Mesenchymal stem cell (in vitro differentiated cells and primary cell): ENCODE measurements at regions not wholly inside any gene's neighbourhood (a gene's known extent, or its start where the extent isn't known, plus 50 kb on each side); places are given as distances from the start of the nearest gene placed in this dataset.

ENCODE experiments used
- DNase-seq: peaks from one replicate; pipeline ENCODE4 v3.0.0-alpha.2; 2013
- H2AFZ ChIP-seq: one replicate; pipeline ENCODE4 v1.6.1; 2013; ENCODE audit warnings: low read depth, mild to moderate bottlenecking, control low read depth, inconsistent platforms, low read length, moderate library complexity
- H2AK5ac ChIP-seq: 2 replicates; pipeline ENCODE4 v1.6.1; 2013; ENCODE audit warnings: low read length, moderate library complexity, mild to moderate bottlenecking, inconsistent platforms; ENCODE audit not compliant: severe bottlenecking
- H2BK120ac ChIP-seq: one replicate; pipeline ENCODE4 v1.6.1; 2013; ENCODE audit warnings: low read depth, mild to moderate bottlenecking, inconsistent platforms, low read length, moderate library complexity
- H2BK12ac ChIP-seq, 2 experiments: one replicate each; pipeline ENCODE4 v1.6.1; 2013; ENCODE audit warnings: inconsistent platforms in 2 of 2, low read length in 2 of 2, mild to moderate bottlenecking in 2 of 2, moderate library complexity in 2 of 2, control low read depth in 1 of 2
- H2BK15ac ChIP-seq: one replicate; pipeline ENCODE4 v1.6.1; 2013; ENCODE audit warnings: mild to moderate bottlenecking, low read depth, inconsistent platforms; ENCODE audit not compliant: poor library complexity, severe bottlenecking
- H2BK5ac ChIP-seq: 2 replicates; pipeline ENCODE4 v1.6.1; 2013; ENCODE audit warnings: low read depth, mild to moderate bottlenecking, low read length, control low read depth, inconsistent platforms; ENCODE audit not compliant: poor library complexity, severe bottlenecking
- H3K14ac ChIP-seq, 2 experiments: one replicate each; pipeline ENCODE4 v1.6.1; 2013; ENCODE audit warnings: inconsistent platforms in 2 of 2, low read length in 2 of 2, control low read depth in 1 of 2, mild to moderate bottlenecking in 1 of 2, moderate library complexity in 1 of 2
- H3K18ac ChIP-seq, 2 experiments: one replicate each; pipeline ENCODE4 v1.6.1; 2013; ENCODE audit warnings: inconsistent platforms in 2 of 2, low read length in 2 of 2, control low read depth in 1 of 2, low read depth in 1 of 2, mild to moderate bottlenecking in 1 of 2
- H3K23ac ChIP-seq, 2 experiments: one replicate each; pipeline ENCODE4 v1.6.1; 2013; ENCODE audit warnings: inconsistent platforms in 2 of 2, low read length in 2 of 2, mild to moderate bottlenecking in 2 of 2, moderate library complexity in 2 of 2, control low read depth in 1 of 2
- H3K27ac ChIP-seq: 2 replicates; pipeline ENCODE4 v1.5.1; 2013; ENCODE audit warnings: mild to moderate bottlenecking, moderate library complexity, low read length, control low read depth, inconsistent platforms; ENCODE audit not compliant: poor library complexity, severe bottlenecking
- H3K27me3 ChIP-seq, 2 experiments: 2 replicates each; pipeline versions ENCODE4 v1.6.1 to v1.7.0; 2013; ENCODE audit warnings: low read length in 2 of 2, mild to moderate bottlenecking in 2 of 2, moderate library complexity in 2 of 2, control low read depth in 1 of 2, inconsistent platforms in 1 of 2; ENCODE audit not compliant: control insufficient read depth in 1 of 2, insufficient read depth in 1 of 2
- H3K36me3 ChIP-seq, 2 experiments: 2 replicates each; pipeline versions ENCODE4 v1.6.1 to v1.7.0; 2013; ENCODE audit warnings: low read length in 2 of 2, control low read depth in 1 of 2, inconsistent platforms in 1 of 2, low read depth in 1 of 2, mild to moderate bottlenecking in 1 of 2; ENCODE audit not compliant: insufficient read depth in 2 of 2, control insufficient read depth in 1 of 2
- H3K4ac ChIP-seq, 2 experiments: one replicate each; pipeline ENCODE4 v1.6.1; 2013; ENCODE audit warnings: inconsistent platforms in 2 of 2, low read length in 2 of 2, mild to moderate bottlenecking in 2 of 2, moderate library complexity in 2 of 2, control low read depth in 1 of 2, low read depth in 1 of 2
- H3K4me1 ChIP-seq: 2 replicates; pipeline ENCODE4 v1.6.1; 2013; ENCODE audit warnings: low read depth, low read length, control low read depth; ENCODE audit not compliant: control insufficient read depth, insufficient read depth
- H3K4me2 ChIP-seq: 2 replicates; pipeline ENCODE4 v1.6.1; 2013; ENCODE audit warnings: low read length, mild to moderate bottlenecking, inconsistent platforms; ENCODE audit not compliant: poor library complexity, severe bottlenecking
- H3K4me3 ChIP-seq, 2 experiments: 2 replicates each; pipeline versions ENCODE4 v1.5.1 to v1.7.0; 2013; ENCODE audit warnings: low read length in 2 of 2, mild to moderate bottlenecking in 2 of 2, control low read depth in 1 of 2, low read depth in 1 of 2; ENCODE audit not compliant: insufficient read depth in 1 of 2
- H3K79me1 ChIP-seq: replicated peaks from 2 replicates; pipeline ENCODE4 v1.6.1; 2013; ENCODE audit warnings: mild to moderate bottlenecking, control low read depth, low read length, inconsistent platforms; ENCODE audit not compliant: poor library complexity, severe bottlenecking
- H3K9ac ChIP-seq: 2 replicates; pipeline ENCODE4 v1.7.0; 2013; ENCODE audit warnings: mild to moderate bottlenecking, low read length, moderate library complexity
- H3K9me3 ChIP-seq: 2 replicates; pipeline ENCODE4 v1.7.0; 2013; ENCODE audit warnings: mild to moderate bottlenecking, low read length; ENCODE audit not compliant: control insufficient read depth
- H4K8ac ChIP-seq: one replicate; pipeline ENCODE4 v1.6.1; 2013; ENCODE audit warnings: inconsistent platforms, mild to moderate bottlenecking, low read length, moderate library complexity
- H4K91ac ChIP-seq: one replicate; pipeline ENCODE4 v1.6.1; 2013; ENCODE audit warnings: mild to moderate bottlenecking, low read length, inconsistent platforms
- WGBS: methylation state at CpG from one replicate; pipeline ENCODE4 v1.1.7; 2013; ENCODE audit warnings: mixed read lengths; 5-methylcytosine and 5-hydroxymethylcytosine counted together

DNA sequence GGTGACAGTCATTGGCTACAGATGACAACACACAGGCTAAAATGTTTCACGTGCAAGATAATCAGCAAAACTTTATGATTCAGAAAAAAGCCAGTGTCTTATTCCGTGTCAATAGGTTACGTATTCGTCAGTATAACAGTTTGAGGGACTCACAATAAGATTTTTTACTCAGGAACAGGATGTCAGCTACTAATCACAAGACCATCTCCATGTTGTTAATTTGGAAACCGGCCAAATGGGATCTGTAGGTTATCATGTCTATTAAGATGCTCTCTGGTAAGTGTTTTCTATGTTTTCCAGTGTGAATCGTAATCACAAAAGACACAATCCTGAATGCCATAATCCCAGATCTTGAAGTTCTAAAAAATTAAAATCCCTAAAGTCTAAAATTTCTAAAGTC is 197.3 kb downstream of the ETV1 start:
- H3K14ac ChIP-seq, result no peak overlapping the region
- no peak overlapping the region for H2BK12ac ChIP-seq
- no peak overlapping the region for H4K8ac ChIP-seq
- no peak overlapping the region for H2AFZ ChIP-seq
- H2AK5ac ChIP-seq, result no peak overlapping the region
- H2BK5ac ChIP-seq, result no peak overlapping the region
- H3K4me3 ChIP-seq, result no peak overlapping the region
- no peaks in the 10 kb centered on the region for H3K36me3 ChIP-seq
- no peaks in the 10 kb centered on the region for H3K79me1 ChIP-seq
- no peak overlapping the region for H2BK15ac ChIP-seq
- H3K4me1 ChIP-seq, result no peaks in the 10 kb centered on the region
- no peak overlapping the region for H3K27ac ChIP-seq
- 97% methylated on average over 4 of the region's 6 CpGs for WGBS
- no peak overlapping the region for H3K18ac ChIP-seq
- no peak overlapping the region for H3K23ac ChIP-seq
- no peak overlapping the region for H3K4ac ChIP-seq
- no peak overlapping the region for H3K4me2 ChIP-seq
- no peak overlapping the region for H3K9ac ChIP-seq
- no peak for DNase-seq
- H4K91ac ChIP-seq, result no peak overlapping the region
- no peak overlapping the region for H2BK120ac ChIP-seq
- H3K9me3 ChIP-seq, result no peaks in the 10 kb centered on the region
- no peaks in the 10 kb centered on the region for H3K27me3 ChIP-seq

GRCh38 chr7:13793926-13794325 is 195.5 kb downstream of the ETV1 start:
- no peak overlapping the region for H3K14ac ChIP-seq
- H2AK5ac ChIP-seq, result no peak overlapping the region
- no peak overlapping the region for H3K4me3 ChIP-seq
- no peak overlapping the region for H3K23ac ChIP-seq
- H3K27ac ChIP-seq, result no peak overlapping the region
- WGBS, result 100% methylated on average over 3 of the region's 4 CpGs
- H4K91ac ChIP-seq, result no peak overlapping the region
- no peak overlapping the region for H2BK15ac ChIP-seq
- H3K4me1 ChIP-seq, result no peaks in the 10 kb centered on the region
- no peaks in the 10 kb centered on the region for H3K27me3 ChIP-seq
- H2BK120ac ChIP-seq, result no peak overlapping the region
- H3K18ac ChIP-seq, result no peak overlapping the region
- H2BK12ac ChIP-seq, result no peak overlapping the region
- no peak overlapping the region for H4K8ac ChIP-seq
- H2BK5ac ChIP-seq, result no peak overlapping the region
- H3K9me3 ChIP-seq, result no peaks in the 10 kb centered on the region
- no peak overlapping the region for H3K4me2 ChIP-seq
- H3K36me3 ChIP-seq, result no peaks in the 10 kb centered on the region
- H3K9ac ChIP-seq, result no peak overlapping the region
- no peak overlapping the region for H2AFZ ChIP-seq
- H3K4ac ChIP-seq, result no peak overlapping the region
- no peak for DNase-seq
- H3K79me1 ChIP-seq, result no peaks in the 10 kb centered on the region

- Histone ChIP-seq H4K8ac (no peak overlapping the region), H2AFZ (no peak overlapping the region), H3K79me1 (no peaks in the 10 kb centered on the region), H2AK5ac (no peak overlapping the region), H3K4ac (no peak overlapping the region), H3K14ac (no peak overlapping the region), H3K18ac (no peak overlapping the region), H2BK12ac (no peak overlapping the region), H3K27me3 (no peaks in the 10 kb centered on the region), H4K91ac (no peak overlapping the region), H3K23ac (no peak overlapping the region), H2BK15ac (no peak overlapping the region), H3K27ac (no peak overlapping the region), H3K4me2 (no peak overlapping the region), H3K9me3 (no peaks in the 10 kb centered on the region), H3K4me1 (no peaks in the 10 kb centered on the region), H2BK5ac (no peak overlapping the region), H2BK120ac (no peak overlapping the region), H3K36me3 (no peaks in the 10 kb centered on the region), H3K9ac (no peak overlapping the region), H3K4me3 (no peak overlapping the region)
- DNase-seq, result no peak
- 92% methylated on average over 1 of the region's 2 CpGs for WGBS
Observed at GRCh38 chr7:13794581-13794980, 194.9 kb downstream of the ETV1 start.

DNA sequence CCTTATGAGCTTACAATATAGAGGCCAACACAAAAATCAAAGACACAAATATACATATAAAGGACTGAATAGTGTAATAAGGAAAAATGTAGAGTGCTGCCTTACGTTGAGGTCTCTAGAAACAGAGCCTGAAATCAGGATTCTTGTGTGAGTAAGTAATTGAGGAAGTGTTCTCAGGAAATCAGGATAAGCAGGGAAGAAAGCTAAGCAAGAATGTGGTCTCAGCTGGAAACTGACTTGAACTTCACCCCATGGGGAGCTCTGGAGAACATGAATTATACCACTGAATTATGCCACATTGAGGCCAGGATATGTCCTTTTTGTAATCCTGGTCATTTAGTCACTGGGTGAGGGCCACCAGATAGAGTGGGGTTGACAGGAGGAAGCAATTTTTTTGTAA is 191.9 kb downstream of the ETV1 start:
- Histone ChIP-seq H3K14ac (no peak overlapping the region), H2BK12ac (no peak overlapping the region), H2AK5ac (no peak overlapping the region), H2AFZ (no peak overlapping the region), H3K79me1 (no peaks in the 10 kb centered on the region), H3K4ac (no peak overlapping the region), H2BK15ac (no peak overlapping the region), H3K18ac (no peak overlapping the region), H4K8ac (no peak overlapping the region), H3K36me3 (no peaks in the 10 kb centered on the region), H3K27me3 (no peaks in the 10 kb centered on the region), H2BK5ac (no peak overlapping the region), H3K27ac (peak overlapping the region; percentile 25), H3K4me1 (no peaks in the 10 kb centered on the region), H4K91ac (no peak overlapping the region), H2BK120ac (no peak overlapping the region), H3K4me3 (no peak overlapping the region), H3K9ac (no peak overlapping the region), H3K4me2 (no peak overlapping the region), H3K23ac (no peak overlapping the region), H3K9me3 (no peaks in the 10 kb centered on the region)
- WGBS, result 41% methylated on average over 1 of the region's 1 CpG
- DNase-seq, result no peak
